MM.1S (cell line): ENCODE measurements at regions not wholly inside any gene's neighbourhood (a gene's known extent, or its start where the extent isn't known, plus 50 kb on each side); places are given as distances from the start of the nearest gene placed in this dataset.

Source experiments
- DNase-seq: peaks from one replicate; pipeline ENCODE4 v3.0.0-alpha.2; 2015
- H2AFZ ChIP-seq: fragments of 300-600 bp; sonication (generic); 2 replicates; pipeline ENCODE4 v1.6.0; 2016; ENCODE audit warnings: antibody characterized with exemption, low read length
- H3F3A ChIP-seq: fragments of 300-600 bp; sonication (generic); 2 replicates; pipeline ENCODE4 v1.6.1; 2016; ENCODE audit warnings: mild to moderate bottlenecking, antibody characterized with exemption, low read length, moderate library complexity, mixed read lengths; ENCODE audit not compliant: insufficient read depth
- H3K27ac ChIP-seq: fragments of 300-600 bp; sonication (generic); 2 replicates; pipeline ENCODE4 v1.5.1; 2016; ENCODE audit warnings: mild to moderate bottlenecking, low read length
- H3K27me3 ChIP-seq: fragments of 300-600 bp; sonication (generic); replicated peaks from 2 replicates; pipeline ENCODE4 v1.6.0; 2016; ENCODE audit warnings: low read length; ENCODE audit not compliant: insufficient read depth
- H3K36me3 ChIP-seq: fragments of 300-600 bp; sonication (generic); replicated peaks from 2 replicates; pipeline ENCODE4 v1.6.1; 2016; ENCODE audit warnings: mild to moderate bottlenecking, low read length, mixed read lengths; ENCODE audit not compliant: insufficient read depth
- H3K4me1 ChIP-seq: fragments of 300-600 bp; sonication (generic); 2 replicates; pipeline ENCODE4 v1.6.1; 2016; ENCODE audit warnings: low read length, mixed read lengths
- H3K4me2 ChIP-seq: fragments of 300-600 bp; sonication (generic); 2 replicates; pipeline ENCODE4 v1.6.0; 2016; ENCODE audit warnings: low read depth, low read length
- H3K4me3 ChIP-seq: fragments of 300-600 bp; sonication (generic); 2 replicates; pipeline ENCODE4 v1.5.1; 2016; ENCODE audit warnings: low read length, mixed read lengths
- H3K79me2 ChIP-seq: fragments of 300-600 bp; sonication (generic); 2 replicates; pipeline ENCODE4 v1.6.1; 2016; ENCODE audit warnings: mixed run types, low read length, mixed read lengths
- H3K9ac ChIP-seq: fragments of 300-600 bp; sonication (generic); 2 replicates; pipeline ENCODE4 v1.6.1; 2016; ENCODE audit warnings: low read length, mixed read lengths
- H3K9me2 ChIP-seq: fragments of 300-600 bp; sonication (generic); replicated peaks from 2 replicates; pipeline ENCODE4 v1.6.1; 2016; ENCODE audit warnings: mild to moderate bottlenecking, low read length, mixed read lengths; ENCODE audit not compliant: insufficient read depth
- H3K9me3 ChIP-seq: fragments of 300-600 bp; sonication (generic); replicated peaks from 2 replicates; pipeline ENCODE4 v1.6.1; 2016; ENCODE audit warnings: mild to moderate bottlenecking, low read length, mixed read lengths; ENCODE audit not compliant: insufficient read depth
- H4K20me1 ChIP-seq: fragments of 300-600 bp; sonication (generic); 2 replicates; pipeline ENCODE4 v1.6.1; 2016; ENCODE audit warnings: mild to moderate bottlenecking, low read length, moderate library complexity, mixed read lengths; ENCODE audit not compliant: insufficient read depth
- EZH2 ChIP-seq: fragments of 300-600 bp; sonication (generic); optimal IDR thresholded peaks from 2 replicates; pipeline ENCODE3; 2017; ENCODE audit warnings: low read depth, mild to moderate bottlenecking, antibody characterized with exemption, low read length, mixed read lengths
- EZH2phosphoT487 ChIP-seq: fragments of 300-600 bp; sonication (generic); IDR thresholded peaks from 2 replicates; pipeline ENCODE4 v1.6.1; 2018; ENCODE audit warnings: antibody characterized with exemption, low read length
- TF ChIP-seq, protein P1 (sequence below): fragments of 300-600 bp; sonication (generic); IDR thresholded peaks from 2 replicates; pipeline ENCODE4 v1.5.1; 2016; ENCODE audit warnings: antibody characterized with exemption, low read length, mixed read lengths

- no peaks in the 10 kb centered on the region for H3K36me3 ChIP-seq
- no peak overlapping the region for H3K27ac ChIP-seq
These were observed 96.4 kb upstream of the AMOTL1 start for GRCh38 chr11:94671553-94672366.

GRCh38 chr11:94672636-94673035 is 95.5 kb upstream of the AMOTL1 start:
- H3K9me2 ChIP-seq, result no peaks in the 10 kb centered on the region
- H4K20me1 ChIP-seq, result no peaks in the 10 kb centered on the region
- no peak overlapping the region for H3K27ac ChIP-seq
- H3K4me3 ChIP-seq, result no peak overlapping the region
- H3K36me3 ChIP-seq, result no peaks in the 10 kb centered on the region
- no peaks in the 10 kb centered on the region for H3K27me3 ChIP-seq
- H3K79me2 ChIP-seq, result no peaks in the 10 kb centered on the region
- no peak for DNase-seq
- H3K4me2 ChIP-seq, result no peak overlapping the region
- H2AFZ ChIP-seq, result no peak overlapping the region
- TF ChIP-seq, protein P1, sequence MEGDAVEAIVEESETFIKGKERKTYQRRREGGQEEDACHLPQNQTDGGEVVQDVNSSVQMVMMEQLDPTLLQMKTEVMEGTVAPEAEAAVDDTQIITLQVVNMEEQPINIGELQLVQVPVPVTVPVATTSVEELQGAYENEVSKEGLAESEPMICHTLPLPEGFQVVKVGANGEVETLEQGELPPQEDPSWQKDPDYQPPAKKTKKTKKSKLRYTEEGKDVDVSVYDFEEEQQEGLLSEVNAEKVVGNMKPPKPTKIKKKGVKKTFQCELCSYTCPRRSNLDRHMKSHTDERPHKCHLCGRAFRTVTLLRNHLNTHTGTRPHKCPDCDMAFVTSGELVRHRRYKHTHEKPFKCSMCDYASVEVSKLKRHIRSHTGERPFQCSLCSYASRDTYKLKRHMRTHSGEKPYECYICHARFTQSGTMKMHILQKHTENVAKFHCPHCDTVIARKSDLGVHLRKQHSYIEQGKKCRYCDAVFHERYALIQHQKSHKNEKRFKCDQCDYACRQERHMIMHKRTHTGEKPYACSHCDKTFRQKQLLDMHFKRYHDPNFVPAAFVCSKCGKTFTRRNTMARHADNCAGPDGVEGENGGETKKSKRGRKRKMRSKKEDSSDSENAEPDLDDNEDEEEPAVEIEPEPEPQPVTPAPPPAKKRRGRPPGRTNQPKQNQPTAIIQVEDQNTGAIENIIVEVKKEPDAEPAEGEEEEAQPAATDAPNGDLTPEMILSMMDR, result no peak
- TF ChIP-seq EZH2phosphoT487 (no peak), EZH2 (no peak)
- H3K9me3 ChIP-seq, result no peaks in the 10 kb centered on the region
- no peak overlapping the region for H3K9ac ChIP-seq
- no peaks in the 10 kb centered on the region for H3F3A ChIP-seq
- H3K4me1 ChIP-seq, result no peaks in the 10 kb centered on the region

More at GRCh38 chr11:94671553-94672366, 96.4 kb upstream of the AMOTL1 start:
- Histone ChIP-seq H3K4me1 (no peaks in the 10 kb centered on the region), H3K4me3 (no peak overlapping the region), H4K20me1 (no peaks in the 10 kb centered on the region), H3K4me2 (no peak overlapping the region), H3K79me2 (no peaks in the 10 kb centered on the region), H3K9me3 (no peaks in the 10 kb centered on the region), H2AFZ (no peak overlapping the region), H3K9me2 (no peaks in the 10 kb centered on the region), H3F3A (no peaks in the 10 kb centered on the region), H3K9ac (no peak overlapping the region), H3K27me3 (no peaks in the 10 kb centered on the region)
- DNase-seq, result no peak
- TF ChIP-seq EZH2phosphoT487 (no peak), EZH2 (no peak)
- TF ChIP-seq, protein P1, result no peak

GRCh38 chr11:94673386-94673785 is 94.8 kb upstream of the AMOTL1 start:
- Histone ChIP-seq H3F3A (no peaks in the 10 kb centered on the region), H3K79me2 (no peaks in the 10 kb centered on the region), H3K4me2 (no peak overlapping the region), H3K27ac (no peak overlapping the region), H3K9ac (no peak overlapping the region), H2AFZ (no peak overlapping the region), H3K27me3 (no peaks in the 10 kb centered on the region), H4K20me1 (no peaks in the 10 kb centered on the region), H3K9me2 (no peaks in the 10 kb centered on the region), H3K4me3 (no peak overlapping the region), H3K9me3 (no peaks in the 10 kb centered on the region), H3K36me3 (no peaks in the 10 kb centered on the region), H3K4me1 (no peaks in the 10 kb centered on the region)
- no peak for DNase-seq
- TF ChIP-seq EZH2phosphoT487 (no peak), EZH2 (no peak)
- TF ChIP-seq, protein P1, result no peak
